Neural cell (in vitro differentiated cells): ENCODE measurements at regions not wholly inside any gene's neighbourhood (a gene's known extent, or its start where the extent isn't known, plus 50 kb on each side); places are given as distances from the start of the nearest gene placed in this dataset.

ENCODE experiments used
- CTCF ChIP-seq: fragments of 450-650 bp; IDR thresholded peaks from 2 replicates; pipeline ENCODE4 v1.5.1; 2014; ENCODE audit warnings: antibody characterized with exemption, mild to moderate bottlenecking, moderate library complexity; ENCODE audit not compliant: poor library complexity, severe bottlenecking
- EP300 ChIP-seq: fragments of 450-650 bp; conservative IDR thresholded peaks from 2 replicates; pipeline ENCODE4 v1.6.1; 2014; ENCODE audit warnings: antibody characterized with exemption, mild to moderate bottlenecking, moderate library complexity; ENCODE audit not compliant: poor library complexity, severe bottlenecking
- EZH2 ChIP-seq: fragments of 200-600, 300-800 bp; shearing (Covaris generic), sonication (generic); IDR thresholded peaks from 2 replicates; pipeline ENCODE4 v1.6.1; 2014; ENCODE audit warnings: antibody characterized with exemption, low read length, borderline replicate concordance, mild to moderate bottlenecking; ENCODE audit not compliant: insufficient read depth, poor library complexity, severe bottlenecking
- MXI1 ChIP-seq: fragments of 450-650 bp; conservative IDR thresholded peaks from 2 replicates; pipeline ENCODE4 v1.6.1; 2014; ENCODE audit warnings: antibody characterized with exemption, mild to moderate bottlenecking; ENCODE audit not compliant: poor library complexity, severe bottlenecking
- TAF1 ChIP-seq: IDR thresholded peaks from 2 replicates; pipeline ENCODE4 v1.6.1; 2012; ENCODE audit warnings: low read depth

DNA sequence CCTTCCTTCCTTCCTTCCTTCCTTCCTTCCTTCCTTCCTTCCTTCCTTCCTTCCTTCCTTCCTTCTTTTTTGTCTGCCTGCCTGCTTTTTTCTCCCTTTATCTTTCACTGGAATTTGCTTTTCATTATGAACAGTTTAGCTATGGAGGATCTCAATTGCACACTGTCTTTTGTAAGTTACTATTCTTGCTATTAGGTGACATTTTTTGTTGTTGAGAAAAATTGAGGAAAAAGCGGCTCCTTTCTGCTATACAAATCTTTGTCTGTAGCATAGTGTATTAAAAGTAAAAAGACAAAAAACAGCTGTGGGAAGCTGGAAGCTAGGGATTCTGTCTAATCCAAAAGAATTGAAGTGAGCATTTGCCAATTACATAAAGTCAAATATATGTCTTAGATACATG lies 448.7 kb downstream of the DCDC2C start:
- no peak for TF ChIP-seq CTCF
- TF ChIP-seq MXI1, result no peak
- no peak for TF ChIP-seq EZH2
- TF ChIP-seq TAF1, result no peak
- TF ChIP-seq EP300, result no peak
